ENCODE measurements at regions not wholly inside any gene's neighbourhood (a gene's known extent, or its start where the extent isn't known, plus 50 kb on each side); places are given as distances from the start of the nearest gene placed in this dataset.

DNA sequence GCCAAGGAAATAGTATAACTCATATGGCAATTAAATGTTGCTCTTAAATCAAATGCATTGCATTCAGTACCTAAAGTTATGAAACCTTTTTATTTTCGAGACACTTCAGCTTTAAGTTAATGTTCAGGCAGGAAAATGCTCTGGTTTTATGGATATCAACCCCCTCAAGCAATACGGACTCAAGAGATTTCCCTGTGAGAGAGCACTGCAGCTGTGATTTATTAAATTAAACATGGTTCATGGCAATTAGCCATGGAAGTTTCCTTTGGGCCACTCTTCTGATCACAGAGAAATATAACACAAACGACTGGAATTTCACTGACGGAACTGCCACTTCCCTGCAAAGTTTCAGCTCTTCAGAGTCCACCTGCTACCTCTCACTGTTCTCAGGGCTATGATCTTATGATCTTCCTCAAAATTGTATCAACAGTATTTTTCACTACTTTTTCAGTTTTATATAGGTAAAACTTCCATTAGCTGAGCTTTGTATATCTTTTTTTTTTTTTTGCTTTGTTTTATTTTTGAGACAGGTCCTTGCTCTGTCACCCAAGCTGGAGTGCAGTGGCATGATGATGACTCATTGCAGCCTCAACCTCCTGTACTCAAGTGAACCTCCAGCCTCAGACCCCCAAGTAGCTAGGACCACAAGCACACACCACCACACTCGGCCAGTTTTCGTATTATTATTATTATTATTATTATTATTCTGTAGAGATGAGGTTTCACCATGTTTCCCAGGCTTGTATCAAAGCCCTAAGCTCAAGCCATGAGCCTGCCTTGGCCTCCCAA lies 923.1 kb upstream of the TMPRSS15 start:
- no peak for DNase-seq (ENCODE audit: unreplicated experiment)
- Mint-ChIP-seq H3K4me3 (ENCODE audit: unreplicated experiment) (no peak overlapping the region), H3K36me3 (ENCODE audit: insufficient read depth, unreplicated experiment) (no peaks in the 10 kb centered on the region), H3K4me1 (ENCODE audit: insufficient read depth, unreplicated experiment) (peaks cover 2% of the 10 kb centered on the region), H3K27ac (ENCODE audit: low read depth, unreplicated experiment) (no peak overlapping the region), H3K9me3 (ENCODE audit: unreplicated experiment) (peaks cover 10% of the 10 kb centered on the region), H3K27me3 (ENCODE audit: insufficient read depth, unreplicated experiment) (no peaks in the 10 kb centered on the region)
- TF ChIP-seq, protein P1, sequence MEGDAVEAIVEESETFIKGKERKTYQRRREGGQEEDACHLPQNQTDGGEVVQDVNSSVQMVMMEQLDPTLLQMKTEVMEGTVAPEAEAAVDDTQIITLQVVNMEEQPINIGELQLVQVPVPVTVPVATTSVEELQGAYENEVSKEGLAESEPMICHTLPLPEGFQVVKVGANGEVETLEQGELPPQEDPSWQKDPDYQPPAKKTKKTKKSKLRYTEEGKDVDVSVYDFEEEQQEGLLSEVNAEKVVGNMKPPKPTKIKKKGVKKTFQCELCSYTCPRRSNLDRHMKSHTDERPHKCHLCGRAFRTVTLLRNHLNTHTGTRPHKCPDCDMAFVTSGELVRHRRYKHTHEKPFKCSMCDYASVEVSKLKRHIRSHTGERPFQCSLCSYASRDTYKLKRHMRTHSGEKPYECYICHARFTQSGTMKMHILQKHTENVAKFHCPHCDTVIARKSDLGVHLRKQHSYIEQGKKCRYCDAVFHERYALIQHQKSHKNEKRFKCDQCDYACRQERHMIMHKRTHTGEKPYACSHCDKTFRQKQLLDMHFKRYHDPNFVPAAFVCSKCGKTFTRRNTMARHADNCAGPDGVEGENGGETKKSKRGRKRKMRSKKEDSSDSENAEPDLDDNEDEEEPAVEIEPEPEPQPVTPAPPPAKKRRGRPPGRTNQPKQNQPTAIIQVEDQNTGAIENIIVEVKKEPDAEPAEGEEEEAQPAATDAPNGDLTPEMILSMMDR (IDR thresholded peaks at IDR 0.05; ENCODE audit: unreplicated experiment): no peak
- ChIA-PET CTCF (interaction anchor here (0.5 to 1.3 kb wide), 3 partner anchors 13 to 558 kb away, joined by 3 to 4 read pairs (median 3); no protein-coding TSS in a partner anchor), POLR2A (interaction anchor here (0.7 kb wide), 1 partner anchor 678 kb away, joined by 3 read pairs; no protein-coding TSS in a partner anchor)
- BruUV-seq (replicated peaks): no TSS peak
- intact Hi-C loops (cut with micrococcal nuclease): no loop called here

DNA sequence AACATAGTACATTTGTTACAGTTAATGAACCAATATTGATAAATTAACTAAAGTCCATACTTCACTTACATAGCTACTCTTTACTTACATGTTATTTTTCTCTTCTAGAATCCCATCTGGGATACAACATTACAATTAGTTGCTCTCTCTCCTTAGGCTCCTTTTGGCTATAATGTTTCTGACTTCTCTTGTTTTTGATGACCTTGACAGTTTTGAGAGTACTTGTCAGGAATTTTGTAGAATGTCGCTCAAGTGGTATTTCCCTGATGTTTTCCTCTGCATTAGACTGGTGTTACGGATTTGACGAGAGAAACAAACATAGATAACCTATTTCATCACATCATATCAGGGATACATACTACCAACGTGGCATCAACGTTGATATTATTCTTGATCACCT lies 925.4 kb upstream of the TMPRSS15 start:
- H3K27ac Mint-ChIP-seq (ENCODE audit: low read depth, unreplicated experiment): no peak overlapping the region
- ChIA-PET POLR2A (interaction anchor here (0.8 kb wide), 1 partner anchor 11 kb away, joined by 3 read pairs; no protein-coding TSS in a partner anchor), CTCF (interaction anchor here (0.6 kb wide), 1 partner anchor 26 kb away, joined by 3 read pairs; no protein-coding TSS in a partner anchor)
- DNase-seq (ENCODE audit: unreplicated experiment): no peak
- TF ChIP-seq, protein P1 (IDR thresholded peaks at IDR 0.05; ENCODE audit: unreplicated experiment): no peak
- intact Hi-C loops (cut with micrococcal nuclease): no loop called here
- no peaks in the 10 kb centered on the region for H3K4me1 Mint-ChIP-seq (ENCODE audit: insufficient read depth, unreplicated experiment)
- H3K27me3 Mint-ChIP-seq (ENCODE audit: insufficient read depth, unreplicated experiment): no peaks in the 10 kb centered on the region
- peaks cover 10% of the 10 kb centered on the region for H3K9me3 Mint-ChIP-seq (ENCODE audit: unreplicated experiment)
- no peak overlapping the region for H3K4me3 Mint-ChIP-seq (ENCODE audit: unreplicated experiment)
- BruUV-seq (replicated peaks): no TSS peak
- H3K36me3 Mint-ChIP-seq (ENCODE audit: insufficient read depth, unreplicated experiment): no peaks in the 10 kb centered on the region

DNA sequence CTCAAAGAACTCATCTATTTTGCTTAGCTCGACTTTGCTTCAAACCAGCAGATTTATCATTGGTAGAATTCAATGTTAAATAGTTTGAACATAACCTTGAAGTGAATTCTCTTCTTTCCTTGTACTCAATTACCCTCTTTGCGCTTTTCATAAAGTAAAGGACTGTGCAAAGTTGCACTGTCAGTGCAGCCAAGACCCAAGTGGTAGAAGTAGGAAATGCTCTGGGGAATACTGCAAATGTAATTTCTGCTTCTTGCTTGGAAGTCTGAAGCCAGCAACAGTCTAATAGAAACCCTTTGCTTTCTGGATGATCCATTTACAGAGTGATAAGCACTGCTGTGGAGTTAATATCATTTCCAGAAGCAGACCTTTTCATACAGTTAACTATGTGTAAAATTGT lies 936.7 kb upstream of the TMPRSS15 start:
- H3K9me3 Mint-ChIP-seq (ENCODE audit: unreplicated experiment): no peaks in the 10 kb centered on the region
- intact Hi-C loops (cut with micrococcal nuclease): no loop called here
- TF ChIP-seq, protein P1 (IDR thresholded peaks at IDR 0.05; ENCODE audit: unreplicated experiment): no peak
- BruUV-seq (replicated peaks): no TSS peak
- CTCF ChIA-PET: interaction anchor here (0.6 to 0.7 kb wide), 2 partner anchors 13 to 157 kb away, joined by 3 read pairs; no protein-coding TSS in a partner anchor
- no peaks in the 10 kb centered on the region for H3K4me1 Mint-ChIP-seq (ENCODE audit: insufficient read depth, unreplicated experiment)
- no peaks in the 10 kb centered on the region for H3K36me3 Mint-ChIP-seq (ENCODE audit: insufficient read depth, unreplicated experiment)
- H3K27ac Mint-ChIP-seq (ENCODE audit: low read depth, unreplicated experiment): no peak overlapping the region
- no peaks in the 10 kb centered on the region for H3K27me3 Mint-ChIP-seq (ENCODE audit: insufficient read depth, unreplicated experiment)
- POLR2A ChIA-PET: interaction anchor here (0.8 kb wide), 1 partner anchor 12 kb away, joined by 3 read pairs; no protein-coding TSS in a partner anchor
- DNase-seq (ENCODE audit: unreplicated experiment): no peak
- H3K4me3 Mint-ChIP-seq (ENCODE audit: unreplicated experiment): no peak overlapping the region

DNA sequence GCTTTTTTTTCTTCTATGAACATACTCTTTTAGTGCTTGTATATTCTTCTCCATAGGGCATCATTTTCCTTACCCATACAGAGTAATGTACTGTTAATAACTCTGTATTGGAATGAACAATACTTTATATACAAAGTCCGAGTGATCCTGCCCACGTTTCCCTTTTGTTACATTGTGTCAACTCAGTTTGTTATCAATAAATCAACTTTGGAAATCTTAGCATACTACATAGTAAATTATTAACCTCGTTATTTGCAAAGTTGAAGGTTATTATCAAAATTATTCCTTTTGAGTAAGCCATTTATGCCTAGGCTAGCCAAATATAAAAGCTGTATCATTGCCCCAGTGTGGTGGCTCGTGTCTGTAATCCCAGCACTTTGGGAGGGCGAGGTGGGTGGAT lies 937.4 kb upstream of the TMPRSS15 start:
- no peak for DNase-seq (ENCODE audit: unreplicated experiment)
- intact Hi-C loops (cut with micrococcal nuclease): no loop called here
- Mint-ChIP-seq H3K4me1 (ENCODE audit: insufficient read depth, unreplicated experiment) (no peaks in the 10 kb centered on the region), H3K9me3 (ENCODE audit: unreplicated experiment) (no peaks in the 10 kb centered on the region), H3K36me3 (ENCODE audit: insufficient read depth, unreplicated experiment) (no peaks in the 10 kb centered on the region), H3K27ac (ENCODE audit: low read depth, unreplicated experiment) (no peak overlapping the region), H3K4me3 (ENCODE audit: unreplicated experiment) (no peak overlapping the region), H3K27me3 (ENCODE audit: insufficient read depth, unreplicated experiment) (no peaks in the 10 kb centered on the region)
- POLR2A ChIA-PET: no interaction called here
- TF ChIP-seq, protein P1 (IDR thresholded peaks at IDR 0.05; ENCODE audit: unreplicated experiment): no peak
- no TSS peak for BruUV-seq (replicated peaks)
- CTCF ChIA-PET: interaction anchor here (0.7 kb wide), 1 partner anchor 863 kb away, joined by 3 read pairs; no protein-coding TSS in a partner anchor
